Thyroid gland (tissue), 4 donors: ENCODE measurements at regions not wholly inside any gene's neighbourhood (a gene's known extent, or its start where the extent isn't known, plus 50 kb on each side); places are given as distances from the start of the nearest gene placed in this dataset.

Experiments used
- CTCF ChIP-seq, 6 experiments: fragments of 200-600 bp in 3 of 6; fragments of 450-650 bp in 3 of 6; sonication (generic) in 3 of 6; IDR thresholded peaks; one replicate each; pipeline ENCODE4 v1.5.1; 2016 to 2019; ENCODE audit warnings: antibody characterized with exemption in 6 of 6, mild to moderate bottlenecking in 2 of 6, inconsistent platforms in 1 of 6, moderate library complexity in 1 of 6
- POLR2A ChIP-seq, 2 donors: fragments of 450-650 bp; IDR thresholded peaks; one replicate each; pipeline ENCODE4 v1.6.1; 2017; ENCODE audit warnings: antibody characterized with exemption in 2 of 2, mild to moderate bottlenecking in 2 of 2, moderate library complexity in 1 of 2

- TF ChIP-seq CTCF (IDR thresholded peaks at IDR 0.05) (peak in 4 of 6 experiments; percentile 15 to 63 (median 44)), POLR2A (IDR thresholded peaks at IDR 0.05) (no peak)
Observed at GRCh38 chr11:7143908-7144307, 55.1 kb downstream of the RBMXL2 start.
